ENCODE measurements at regions not wholly inside any gene's neighbourhood (a gene's known extent, or its start where the extent isn't known, plus 50 kb on each side); places are given as distances from the start of the nearest gene placed in this dataset.

- no peak overlapping the region for H3K27ac Mint-ChIP-seq
- no peaks in the 10 kb centered on the region for H3K27me3 Mint-ChIP-seq
- POLR2A ChIA-PET, result no interaction called here
- peaks cover 0 to 6% (median 0%) of the 10 kb centered on the region in 9 donors for H3K9me3 Mint-ChIP-seq
- peaks cover 0 to 8% (median 0%) of the 10 kb centered on the region in 4 donors for H3K4me1 Mint-ChIP-seq
- no peak for ATAC-seq
- no peaks in the 10 kb centered on the region for H3K36me3 Mint-ChIP-seq
- H3K4me3 Mint-ChIP-seq, result no peak overlapping the region
- DNase-seq, result no peak
These were observed 383.2 kb upstream of the TBL1XR1 start for GRCh38 chr3:177580437-177580836.

- Mint-ChIP-seq H3K27me3 (no peaks in the 10 kb centered on the region), H3K36me3 (peaks cover 0 to 4% (median 2%) of the 10 kb centered on the region in 3 donors), H3K4me1 (peaks cover 0 to 8% (median 3%) of the 10 kb centered on the region in 4 donors), H3K27ac (peak overlapping the region in 1 of 10 donors; percentile 8), H3K4me3 (no peak overlapping the region), H3K9me3 (peaks cover 0 to 6% (median 0%) of the 10 kb centered on the region in 9 donors)
- POLR2A ChIA-PET, result no interaction called here
- ATAC-seq (no peak), DNase-seq (no peak)
These were observed 388.0 kb upstream of the TBL1XR1 start for GRCh38 chr3:177585271-177585670.

- ATAC-seq, result no peak
- no peaks in the 10 kb centered on the region for H3K27me3 Mint-ChIP-seq
- H3K9me3 Mint-ChIP-seq, result peaks cover 0 to 4% (median 0%) of the 10 kb centered on the region in 9 donors
- POLR2A ChIA-PET, result interaction anchor here (0.6 to 1.6 kb wide), 3 partner anchors 8 to 83 kb away, joined by 3 read pairs; no protein-coding TSS in a partner anchor
- no peak overlapping the region for H3K4me3 Mint-ChIP-seq
- no peak for DNase-seq
- H3K4me1 Mint-ChIP-seq, result peaks cover 14 to 24% (median 23%) of the 10 kb centered on the region in 4 donors
- peak overlapping the region in 1 of 10 donors; percentile 53 for H3K27ac Mint-ChIP-seq
- H3K36me3 Mint-ChIP-seq, result peaks cover 0 to 4% (median 2%) of the 10 kb centered on the region in 3 donors
These were observed 391.9 kb upstream of the TBL1XR1 start for GRCh38 chr3:177589041-177589650.

- DNase-seq, result no peak
- POLR2A ChIA-PET, result interaction anchor here (1.6 kb wide), 1 partner anchor 18 kb away, joined by 3 read pairs; no protein-coding TSS in a partner anchor
- Mint-ChIP-seq H3K27ac (peak overlapping the region in 2 of 10 donors; percentile 37), H3K9me3 (peaks cover 0 to 4% (median 0%) of the 10 kb centered on the region in 9 donors), H3K4me3 (no peak overlapping the region), H3K4me1 (peaks cover 15 to 32% (median 29%) of the 10 kb centered on the region in 4 donors), H3K36me3 (peaks cover 0 to 4% (median 2%) of the 10 kb centered on the region in 3 donors), H3K27me3 (no peaks in the 10 kb centered on the region)
- ATAC-seq, result no peak
These were observed 392.7 kb upstream of the TBL1XR1 start for GRCh38 chr3:177589911-177590381.

GRCh38 chr3:177590826-177591225 lies 393.5 kb upstream of the TBL1XR1 start:
- POLR2A ChIA-PET, result no interaction called here
- peaks cover 0 to 4% (median 2%) of the 10 kb centered on the region in 3 donors for H3K36me3 Mint-ChIP-seq

GRCh38 chr3:177591379-177591778 lies 394.1 kb upstream of the TBL1XR1 start:
- Mint-ChIP-seq H3K9me3 (peaks cover 0 to 4% (median 0%) of the 10 kb centered on the region in 9 donors), H3K36me3 (peaks cover 0 to 4% (median 2%) of the 10 kb centered on the region in 3 donors), H3K27me3 (no peaks in the 10 kb centered on the region), H3K4me1 (peaks cover 21 to 45% (median 42%) of the 10 kb centered on the region in 4 donors), H3K27ac (peak overlapping the region in 8 of 10 donors; percentile 14 to 90 (median 58)), H3K4me3 (peak overlapping the region in 7 of 10 donors; percentile 27 to 66 (median 49))
- POLR2A ChIA-PET, result interaction anchor here (1.0 kb wide), 1 partner anchor 15 kb away, joined by 3 read pairs; no protein-coding TSS in a partner anchor
- DNase-seq, result no peak
- ATAC-seq, result peak in 1 of 2 donors; percentile 10

More at GRCh38 chr3:177590826-177591225, 393.5 kb upstream of the TBL1XR1 start:
- ATAC-seq, result no peak
- H3K27me3 Mint-ChIP-seq, result no peaks in the 10 kb centered on the region
- H3K4me1 Mint-ChIP-seq, result peaks cover 19 to 39% (median 36%) of the 10 kb centered on the region in 4 donors
- peak overlapping the region in 8 of 10 donors; percentile 36 to 82 (median 52) for H3K27ac Mint-ChIP-seq
- peak overlapping the region in 5 of 10 donors; percentile 24 to 64 (median 49) for H3K4me3 Mint-ChIP-seq
- DNase-seq, result no peak
- peaks cover 0 to 4% (median 0%) of the 10 kb centered on the region in 9 donors for H3K9me3 Mint-ChIP-seq

GRCh38 chr3:177594096-177594495 lies 396.8 kb upstream of the TBL1XR1 start:
- no peaks in the 10 kb centered on the region for H3K9me3 Mint-ChIP-seq
- DNase-seq (no peak), ATAC-seq (no peak)
- peaks cover 35 to 70% (median 67%) of the 10 kb centered on the region in 4 donors for H3K4me1 Mint-ChIP-seq
- no peaks in the 10 kb centered on the region for H3K36me3 Mint-ChIP-seq
- POLR2A ChIA-PET, result no interaction called here
- no peaks in the 10 kb centered on the region for H3K27me3 Mint-ChIP-seq
- no peak overlapping the region for H3K4me3 Mint-ChIP-seq
- peak overlapping the region in 3 of 10 donors; percentile 23 to 75 (median 53) for H3K27ac Mint-ChIP-seq

GRCh38 chr3:177595530-177596188 lies 398.4 kb upstream of the TBL1XR1 start:
- Mint-ChIP-seq H3K27ac (peak overlapping the region in 8 of 10 donors; percentile 11 to 95 (median 16)), H3K4me1 (peaks cover 37 to 82% (median 79%) of the 10 kb centered on the region in 4 donors), H3K36me3 (no peaks in the 10 kb centered on the region), H3K27me3 (no peaks in the 10 kb centered on the region), H3K4me3 (peak overlapping the region in 1 of 10 donors; percentile 1), H3K9me3 (no peaks in the 10 kb centered on the region)
- POLR2A ChIA-PET, result interaction anchor here (0.6 to 0.7 kb wide), 5 partner anchors 9 to 365 kb away, joined by 3 to 4 read pairs (median 3); no protein-coding TSS in a partner anchor
- no peak for DNase-seq
- no peak for ATAC-seq

- peaks cover 38 to 82% (median 79%) of the 10 kb centered on the region in 4 donors for H3K4me1 Mint-ChIP-seq
- no peaks in the 10 kb centered on the region for H3K36me3 Mint-ChIP-seq
- H3K9me3 Mint-ChIP-seq, result no peaks in the 10 kb centered on the region
- no peak for ATAC-seq
- H3K27me3 Mint-ChIP-seq, result no peaks in the 10 kb centered on the region
- peak overlapping the region in 6 of 10 donors; percentile 2 to 73 (median 38) for H3K4me3 Mint-ChIP-seq
- POLR2A ChIA-PET, result interaction anchor here (0.6 to 1.8 kb wide), 5 partner anchors 15 to 366 kb away, joined by 3 to 7 read pairs (median 3); no protein-coding TSS in a partner anchor
- DNase-seq, result no peak
- peak overlapping the region in 9 of 10 donors; percentile 1 to 97 (median 54) for H3K27ac Mint-ChIP-seq
These were observed 399.1 kb upstream of the TBL1XR1 start for GRCh38 chr3:177596248-177596815.

- Mint-ChIP-seq H3K27ac (peak overlapping the region; percentile 29 to 97 (median 94)), H3K9me3 (no peaks in the 10 kb centered on the region), H3K4me1 (peaks cover 33 to 80% (median 76%) of the 10 kb centered on the region in 4 donors), H3K36me3 (no peaks in the 10 kb centered on the region), H3K27me3 (no peaks in the 10 kb centered on the region), H3K4me3 (peak overlapping the region; percentile 15 to 85 (median 76))
- no peak for ATAC-seq
- POLR2A ChIA-PET, result interaction anchor here (1.3 to 1.8 kb wide), 4 partner anchors 8 to 75 kb away, joined by 3 to 7 read pairs (median 4); no protein-coding TSS in a partner anchor
- DNase-seq, result no peak
These were observed 399.6 kb upstream of the TBL1XR1 start for GRCh38 chr3:177596816-177597271.

- Mint-ChIP-seq H3K27me3 (no peaks in the 10 kb centered on the region), H3K4me3 (peak overlapping the region; percentile 68 to 85 (median 78)), H3K4me1 (peaks cover 36 to 81% (median 78%) of the 10 kb centered on the region in 4 donors), H3K27ac (peak overlapping the region; percentile 87 to 97 (median 95)), H3K9me3 (no peaks in the 10 kb centered on the region), H3K36me3 (no peaks in the 10 kb centered on the region)
- POLR2A ChIA-PET, result interaction anchor here (0.6 to 1.9 kb wide), 11 partner anchors 9 to 285 kb away, joined by 3 to 15 read pairs (median 4); no protein-coding TSS in a partner anchor
- peak; percentile 88 to 95 for ATAC-seq
- peak in 6 of 10 donors; percentile 8 to 70 (median 39) for DNase-seq
These were observed 400.2 kb upstream of the TBL1XR1 start for GRCh38 chr3:177597311-177598096.
